Heart right ventricle (tissue), 16 donors: ENCODE measurements at regions not wholly inside any gene's neighbourhood (a gene's known extent, or its start where the extent isn't known, plus 50 kb on each side); places are given as distances from the start of the nearest gene placed in this dataset.
"Not testable (repeated sequence)": the region's sequence is repeated elsewhere in the genome, so short reads cannot be mapped to it uniquely, and the experiment has no call there.

ENCODE experiments used
- ATAC-seq, 8 donors: fragments of 200-7000 bp; cut with Tn5 transposase; one replicate each; pipeline ENCODE4 v1.9.1; 2020; ENCODE audit warnings: mild to moderate bottlenecking in 8 of 8, moderate library complexity in 8 of 8, moderate number of reproducible peaks in 1 of 8
- DNase-seq, 2 donors: peaks; one replicate each; pipeline ENCODE4 v3.0.0-alpha.2; 2020
- H3K27ac ChIP-seq, 10 donors: fragments of 200-600 bp; sonication (generic) in 2 of 10; one replicate each; pipeline versions ENCODE4 v1.5.0 to v1.8.0; 2020 to 2022; ENCODE audit warnings: mild to moderate bottlenecking in 3 of 10
- H3K27me3 ChIP-seq, 7 donors: fragments of 200-600 bp; one replicate each; pipeline ENCODE4 v1.8.0; 2021 to 2022; ENCODE audit warnings: mild to moderate bottlenecking in 2 of 7
- H3K36me3 ChIP-seq, 9 donors: fragments of 200-600 bp; sonication (generic) in 1 of 9; one replicate each; pipeline versions ENCODE4 v1.5.0 to v1.8.0; 2020 to 2022; ENCODE audit warnings: mild to moderate bottlenecking in 2 of 9
- H3K4me1 ChIP-seq, 9 donors: fragments of 200-600 bp; sonication (generic) in 1 of 9; one replicate each; pipeline versions ENCODE4 v1.5.0 to v1.8.0; 2020 to 2022; ENCODE audit warnings: mild to moderate bottlenecking in 4 of 9
- H3K4me3 ChIP-seq, 10 donors: fragments of 200-600 bp; sonication (generic) in 2 of 10; one replicate each; pipeline versions ENCODE4 v1.5.0 to v1.8.0; 2020 to 2022; ENCODE audit warnings: mild to moderate bottlenecking in 7 of 10, moderate library complexity in 2 of 10
- H3K9me3 ChIP-seq, 11 donors: fragments of 200-600 bp in 10 of 11; sonication (generic) in 2 of 11; one replicate each; pipeline versions ENCODE4 v1.5.0 to v1.8.0; 2013 to 2022; ENCODE audit warnings: mild to moderate bottlenecking in 2 of 11, control low read depth in 1 of 11, moderate library complexity in 1 of 11
- WGBS, 2 donors: extraction: QIAGEN DNeasy Blood & Tissue Kit; methylation state at CpG; one replicate each; pipeline ENCODE4 v1.1.7; 2013; ENCODE audit warnings: inconsistent platforms in 1 of 2; 5-methylcytosine and 5-hydroxymethylcytosine counted together
- intact Hi-C, 10 donors: fragments of 100-400 bp; cut with DNase I; formaldehyde crosslinking; loops; one replicate each; pipeline versions ENCODE4 v1.11.1 to v1.14.2; 2022
- TF ChIP-seq, protein P1 (sequence below), 9 donors: fragments of 200-600 bp; sonication (generic) in 2 of 9; IDR thresholded peaks; one replicate each; pipeline versions ENCODE4 v1.5.0 to v1.8.0; 2021 to 2022; ENCODE audit warnings: antibody characterized with exemption in 9 of 9, mild to moderate bottlenecking in 5 of 9, moderate library complexity in 1 of 9
- donor health status: Arrhythmogenic right ventricular cardiomyopathy.
- donor health status: ischemic (EF 13 %, LVEDD 7.1; RV severe dilation, severe dysfunction).
- donor health status: healthy with polysubstance abuse.
- donor health status: DM: no; HTN: yes; CAD: no.
- donor health status: DM: no; HTN: no; CAD: no.
- donor health status: ischemic (EF 25% LVEDD 6.9; RV normal size, moderate dysfunction).
- donor health status: ischemic (EF 25% LVEDD 5.7; RV mildly dilated, moderate dysfunction).
- donor health status: healthy.
- donor health status: DM: yes; HTN: yes; CAD: no.
- donor health status: Ischemic cardiomyopathy.
- donor health status: ischemic (EF 35%, LVEDD 5.7; RV mildly dilated, moderate dysfunction).
- donor health status: nonischemic (EF 11% LVEDD 7.7; RV severe dilation, severe dysfunction).
- donor health status: DM: yes; HTN: yes; CAD: no.
- donor health status: PGD.
- donor health status: ischemic (EF 29% LVEDD 5.4; RV normal size, mild dysfunction).
- donor health status: nonischemic (EF 23%, LVEDD 6.1; RV moderate dilation, normal function).

DNA sequence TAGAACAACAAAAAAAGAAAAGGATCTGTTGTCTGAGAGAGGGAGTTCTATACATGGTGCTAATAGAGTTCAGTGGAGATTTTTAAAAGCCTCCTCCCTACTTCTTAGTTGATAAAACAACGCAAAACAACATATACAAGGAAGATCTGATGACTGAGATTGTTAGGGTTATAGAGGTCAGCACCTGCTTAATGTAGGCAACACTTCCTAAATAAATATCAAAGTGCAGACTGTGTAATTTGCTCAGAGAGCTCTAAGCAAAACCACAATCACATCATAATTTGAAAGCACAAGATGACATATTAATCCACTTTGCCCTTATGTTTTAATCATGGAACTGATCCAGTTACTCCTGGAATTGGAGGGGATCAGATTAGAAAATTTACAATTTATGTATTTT lies 474.5 kb downstream of the PRR16 start:
- Histone ChIP-seq H3K27ac (no peak overlapping the region), H3K36me3 (no peaks in the 10 kb centered on the region), H3K9me3 (peaks cover 0 to 11% (median 0%) of the 10 kb centered on the region in 11 donors), H3K27me3 (no peaks in the 10 kb centered on the region), H3K4me3 (no peak overlapping the region), H3K4me1 (no peaks in the 10 kb centered on the region)
- 43 to 56% methylated on average over 1 of the region's 1 CpG for WGBS, 2 donors
- no peak for DNase-seq
- TF ChIP-seq, protein P1, sequence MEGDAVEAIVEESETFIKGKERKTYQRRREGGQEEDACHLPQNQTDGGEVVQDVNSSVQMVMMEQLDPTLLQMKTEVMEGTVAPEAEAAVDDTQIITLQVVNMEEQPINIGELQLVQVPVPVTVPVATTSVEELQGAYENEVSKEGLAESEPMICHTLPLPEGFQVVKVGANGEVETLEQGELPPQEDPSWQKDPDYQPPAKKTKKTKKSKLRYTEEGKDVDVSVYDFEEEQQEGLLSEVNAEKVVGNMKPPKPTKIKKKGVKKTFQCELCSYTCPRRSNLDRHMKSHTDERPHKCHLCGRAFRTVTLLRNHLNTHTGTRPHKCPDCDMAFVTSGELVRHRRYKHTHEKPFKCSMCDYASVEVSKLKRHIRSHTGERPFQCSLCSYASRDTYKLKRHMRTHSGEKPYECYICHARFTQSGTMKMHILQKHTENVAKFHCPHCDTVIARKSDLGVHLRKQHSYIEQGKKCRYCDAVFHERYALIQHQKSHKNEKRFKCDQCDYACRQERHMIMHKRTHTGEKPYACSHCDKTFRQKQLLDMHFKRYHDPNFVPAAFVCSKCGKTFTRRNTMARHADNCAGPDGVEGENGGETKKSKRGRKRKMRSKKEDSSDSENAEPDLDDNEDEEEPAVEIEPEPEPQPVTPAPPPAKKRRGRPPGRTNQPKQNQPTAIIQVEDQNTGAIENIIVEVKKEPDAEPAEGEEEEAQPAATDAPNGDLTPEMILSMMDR (IDR thresholded peaks at IDR 0.05): no peak
- intact Hi-C loops: no loop called here
- no peak for ATAC-seq

GRCh38 chr5:120942596-120943350 lies 478.7 kb downstream of the PRR16 start:
- ATAC-seq (no peak), DNase-seq (no peak)
- Histone ChIP-seq H3K4me1 (no peaks in the 10 kb centered on the region), H3K36me3 (no peaks in the 10 kb centered on the region), H3K4me3 (no peak overlapping the region), H3K27ac (no peak overlapping the region), H3K27me3 (peaks cover 0 to 3% (median 0%) of the 10 kb centered on the region in 7 donors), H3K9me3 (peaks cover 0 to under 1% (median 0%) of the 10 kb centered on the region in 11 donors)
- WGBS, 2 donors: 70 to 80% methylated on average over 8 of the region's 8 CpGs
- intact Hi-C loops: no loop called here
- TF ChIP-seq, protein P1 (IDR thresholded peaks at IDR 0.05): no peak

DNA sequence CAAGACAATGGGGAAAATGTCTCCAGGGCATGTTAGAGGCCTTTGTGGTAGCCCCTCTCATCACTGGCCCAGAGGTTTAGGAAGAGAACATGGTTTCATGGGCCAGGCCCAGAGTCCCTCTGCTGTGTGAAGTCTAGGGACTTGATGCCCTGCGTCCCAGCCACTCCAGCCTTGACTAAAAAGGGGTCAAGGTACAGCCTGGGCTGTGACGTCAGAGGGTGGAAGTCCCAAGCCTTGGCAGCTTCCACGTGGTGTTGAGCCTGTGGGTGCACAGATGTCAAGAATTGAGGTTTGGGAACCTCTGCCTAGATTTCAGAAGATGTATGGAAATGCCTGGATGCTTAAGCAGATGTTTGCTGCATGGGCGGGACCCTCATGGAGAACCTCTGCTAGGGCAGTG lies 485.5 kb downstream of the PRR16 start:
- H3K27ac ChIP-seq, H3K4me1 ChIP-seq, H3K27me3 ChIP-seq, ATAC-seq, intact Hi-C loops, DNase-seq, H3K4me3 ChIP-seq, H3K36me3 ChIP-seq: not testable (repeated sequence)
- 74 to 83% methylated on average over 4 of the region's 4 CpGs for WGBS, 2 donors
- H3K9me3 ChIP-seq: peaks cover 0 to 43% (median 17%) of the 10 kb centered on the region in 11 donors

DNA sequence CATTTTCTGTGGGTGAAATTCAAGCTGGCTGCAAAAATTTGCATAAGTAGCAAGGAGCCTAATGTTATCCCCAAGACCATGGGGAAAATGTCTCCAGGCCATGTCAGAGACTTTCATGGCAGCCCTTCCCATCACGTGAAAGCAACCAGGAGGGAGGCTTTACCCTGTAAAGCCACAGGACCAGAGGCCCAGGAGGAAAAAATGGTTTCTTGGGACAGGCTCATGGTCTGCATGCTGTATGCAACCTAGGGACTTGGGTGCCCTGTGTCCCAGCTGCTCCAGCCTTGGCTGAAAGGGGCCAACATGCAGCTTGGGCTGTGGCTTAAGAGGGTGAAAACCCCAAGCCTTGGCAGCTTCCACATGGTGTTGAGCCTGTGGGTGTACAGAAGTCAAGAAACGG lies 489.3 kb downstream of the PRR16 start:
- H3K36me3 ChIP-seq, H3K27me3 ChIP-seq, H3K4me3 ChIP-seq, ATAC-seq, intact Hi-C loops, H3K4me1 ChIP-seq, H3K27ac ChIP-seq, DNase-seq: not testable (repeated sequence)
- peaks cover 0 to 55% (median 17%) of the 10 kb centered on the region in 11 donors for H3K9me3 ChIP-seq
- WGBS, 2 donors: 61 to 62% methylated on average over 2 of the region's 2 CpGs

DNA sequence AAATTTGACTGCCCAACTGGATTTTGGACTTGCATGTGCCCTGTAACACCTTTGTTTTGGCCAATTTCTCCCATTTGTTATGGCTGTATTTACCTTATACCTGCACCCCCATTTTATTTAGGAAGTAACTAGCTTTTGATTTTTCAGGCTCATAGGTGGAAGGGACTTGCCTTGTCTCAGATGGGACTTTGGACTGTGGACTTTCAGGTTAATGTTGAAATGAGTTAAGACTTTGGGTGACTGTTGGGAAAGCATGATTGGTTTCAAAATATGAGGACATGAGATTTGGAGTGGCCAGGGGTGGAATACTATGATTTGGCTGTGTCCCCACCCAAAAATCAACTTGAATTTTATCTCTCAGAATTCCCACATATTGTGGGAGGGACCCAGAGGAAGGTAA lies 490.2 kb downstream of the PRR16 start:
- ATAC-seq (no peak), DNase-seq (no peak)
- Histone ChIP-seq H3K4me3 (no peak overlapping the region), H3K27ac (no peak overlapping the region), H3K36me3 (no peaks in the 10 kb centered on the region), H3K9me3 (peaks cover 0 to 60% (median 17%) of the 10 kb centered on the region in 11 donors), H3K4me1 (no peaks in the 10 kb centered on the region), H3K27me3 (no peaks in the 10 kb centered on the region)
- intact Hi-C loops: no loop called here
- TF ChIP-seq, protein P1 (IDR thresholded peaks at IDR 0.05): no peak
